HG03457 (cell line): ENCODE measurements at regions not wholly inside any gene's neighbourhood (a gene's known extent, or its start where the extent isn't known, plus 50 kb on each side); places are given as distances from the start of the nearest gene placed in this dataset.

Experiments used
- ATAC-seq: cut with Tn5 transposase; IDR thresholded peaks from one replicate; pipeline ENCODE4 v1.9.1; 2021; ENCODE audit warnings: moderate number of reproducible peaks; ENCODE audit not compliant: unreplicated experiment

DNA sequence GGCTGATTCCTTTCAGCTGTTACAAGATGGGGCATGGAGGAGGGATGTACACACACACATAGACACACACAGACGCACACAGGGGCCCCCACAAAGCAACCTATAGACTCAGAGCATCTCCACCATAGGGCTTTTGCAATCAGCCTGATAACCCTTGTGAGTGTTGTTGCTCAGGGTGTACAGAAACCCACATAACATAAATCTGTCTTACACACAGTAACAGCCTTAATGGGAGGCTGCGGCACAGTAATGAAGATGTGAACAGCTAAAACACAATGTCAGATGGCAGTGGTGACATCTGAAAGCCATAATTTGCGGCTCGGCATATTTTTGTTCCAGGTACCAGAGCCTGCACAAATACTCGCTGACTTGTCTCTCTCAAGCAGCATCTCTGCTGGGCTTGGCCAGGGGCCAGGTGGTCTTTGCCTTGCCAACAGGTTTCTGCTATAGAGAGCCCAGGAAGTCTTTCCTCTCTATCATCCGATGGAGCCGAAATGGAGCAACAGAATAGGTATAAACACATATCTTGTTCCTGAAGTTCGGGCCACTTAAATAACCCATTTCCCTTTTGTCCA is 357.2 kb upstream of the GATB start:
- ATAC-seq = no peak

DNA sequence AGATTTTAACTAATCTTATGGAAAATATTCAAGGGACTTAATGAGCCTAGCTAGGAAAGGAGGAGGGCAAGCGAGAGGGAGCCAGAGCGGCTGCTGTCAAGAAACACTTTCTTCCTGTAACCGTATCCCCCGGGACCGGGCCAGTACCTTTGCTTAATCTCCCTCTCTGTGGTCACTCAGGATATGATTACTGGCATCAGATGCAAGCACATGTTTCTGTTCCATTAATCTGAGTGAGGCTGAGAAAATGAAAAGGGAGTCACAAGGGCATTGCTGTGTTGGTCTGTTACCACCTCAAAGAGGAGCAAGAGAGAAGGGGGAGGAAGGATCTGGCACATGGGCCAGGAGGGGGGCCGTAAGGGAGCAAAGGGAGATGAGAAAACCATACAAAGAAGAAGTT is 356.7 kb upstream of the GATB start:
- no peak for ATAC-seq

DNA sequence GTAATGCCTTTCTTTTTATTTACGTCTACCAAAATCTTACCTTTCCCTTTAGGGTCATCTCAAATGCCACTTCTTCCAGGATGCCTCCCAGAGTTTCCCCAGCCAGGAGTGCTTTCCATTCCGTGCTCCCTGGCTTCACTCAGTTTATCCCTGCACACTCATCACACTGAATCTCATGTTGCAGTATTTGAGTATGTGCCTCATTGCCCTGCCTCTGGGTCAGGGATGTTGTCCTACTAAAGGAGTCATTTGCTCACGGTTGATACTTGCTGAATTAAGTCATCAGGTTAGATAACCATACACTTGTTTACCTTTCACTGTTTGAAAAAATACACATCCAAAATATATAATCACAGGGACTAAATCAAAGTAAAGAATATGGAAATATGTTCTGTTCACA is 356.2 kb upstream of the GATB start:
- no peak for ATAC-seq

DNA sequence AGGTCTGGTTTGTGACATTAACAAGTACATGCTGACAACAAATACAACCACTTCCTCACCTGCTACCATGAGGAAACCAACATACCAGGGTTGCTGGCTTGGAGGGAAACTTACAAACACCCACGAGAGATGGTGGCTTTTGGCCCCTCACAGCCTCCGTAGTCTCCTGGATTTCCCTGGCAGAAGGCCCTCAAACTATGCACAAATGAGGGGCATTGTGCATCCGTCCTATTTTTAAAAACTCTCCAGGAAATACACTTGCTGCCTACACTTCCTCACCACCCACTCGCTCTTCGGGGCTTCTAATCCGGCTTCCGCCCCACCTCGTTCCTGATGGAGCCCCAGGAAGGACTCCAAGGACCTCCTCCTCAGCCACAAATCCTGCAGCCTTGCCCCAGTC is 355.0 kb upstream of the GATB start:
- ATAC-seq = no peak

DNA sequence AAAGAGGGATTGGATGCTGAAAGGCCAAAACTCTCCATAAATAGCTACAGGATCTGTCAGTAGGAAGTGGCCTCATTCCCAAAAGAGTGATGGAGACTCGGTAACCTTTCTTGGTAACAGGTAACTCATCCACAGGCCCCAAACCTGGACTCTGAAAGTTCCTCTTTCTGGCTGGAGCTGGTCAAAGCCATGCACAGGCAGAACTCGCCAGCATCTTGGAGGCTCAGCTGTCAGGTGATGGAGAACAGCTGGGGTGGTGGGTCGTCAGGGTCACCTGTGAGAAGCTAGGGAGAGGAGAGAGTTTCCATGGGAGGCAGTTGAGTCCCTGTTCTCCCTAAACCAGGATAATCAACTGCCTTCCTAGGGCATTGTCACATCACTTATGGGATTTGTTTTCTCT is 354.3 kb upstream of the GATB start:
- no peak for ATAC-seq

DNA sequence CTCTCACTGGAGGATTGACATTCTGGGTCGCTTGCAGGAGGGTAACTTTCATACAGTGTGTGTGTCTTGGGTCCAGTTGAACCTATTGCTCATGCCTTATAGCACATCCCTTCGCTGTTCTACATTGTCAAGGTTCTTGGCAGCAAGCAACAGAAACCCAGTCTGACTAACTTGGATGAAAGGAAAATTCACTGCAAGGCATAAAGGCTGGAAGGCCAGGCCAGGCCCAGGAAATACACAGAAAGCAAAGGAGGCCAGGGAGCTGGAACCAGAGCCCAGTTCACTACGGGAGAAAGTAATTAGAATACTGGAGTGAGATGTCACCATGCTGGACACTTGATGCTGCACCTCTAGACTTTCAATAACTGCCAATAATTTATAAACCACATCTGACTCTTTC is 353.8 kb upstream of the GATB start:
- ATAC-seq = no peak

DNA sequence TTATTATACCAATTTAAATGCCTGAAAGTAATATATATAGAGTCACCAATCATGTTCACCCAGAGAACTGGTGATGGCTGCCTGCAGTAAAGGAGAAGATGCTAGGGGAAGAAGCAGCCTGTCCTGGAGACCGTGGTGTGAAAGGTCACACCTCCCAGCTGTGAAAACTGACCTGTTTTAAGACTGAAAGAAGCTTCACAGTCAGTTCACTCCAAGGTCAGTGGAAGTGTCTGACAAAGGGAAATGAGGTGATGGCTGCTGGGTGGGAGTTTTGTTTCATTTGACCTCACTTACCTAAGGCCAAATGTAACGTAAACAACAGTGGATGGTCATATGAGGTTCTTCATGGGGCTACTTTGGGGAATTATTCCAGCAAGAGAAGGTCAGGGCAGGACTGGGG is 352.1 kb upstream of the GATB start:
- no peak for ATAC-seq

DNA sequence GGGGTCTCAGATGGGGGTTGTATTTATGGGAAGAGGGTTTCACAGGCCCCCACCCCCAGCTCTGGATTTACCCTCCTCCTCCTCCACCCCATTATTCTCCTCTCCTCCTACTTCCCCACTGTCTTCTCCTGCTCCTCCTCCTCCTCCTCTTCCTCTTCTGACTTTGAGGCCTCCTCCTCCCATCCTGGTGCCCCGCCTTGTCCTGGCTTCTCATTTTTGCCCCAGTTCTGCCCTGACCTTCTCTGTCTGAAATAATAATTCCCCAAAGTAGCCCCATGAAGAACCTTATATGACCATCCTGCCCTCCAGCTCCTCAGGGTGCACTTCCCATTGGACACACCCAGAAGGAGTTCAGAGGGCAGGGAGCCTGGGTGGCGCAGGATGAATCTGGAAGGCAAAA is 351.4 kb upstream of the GATB start:
- no peak for ATAC-seq

DNA sequence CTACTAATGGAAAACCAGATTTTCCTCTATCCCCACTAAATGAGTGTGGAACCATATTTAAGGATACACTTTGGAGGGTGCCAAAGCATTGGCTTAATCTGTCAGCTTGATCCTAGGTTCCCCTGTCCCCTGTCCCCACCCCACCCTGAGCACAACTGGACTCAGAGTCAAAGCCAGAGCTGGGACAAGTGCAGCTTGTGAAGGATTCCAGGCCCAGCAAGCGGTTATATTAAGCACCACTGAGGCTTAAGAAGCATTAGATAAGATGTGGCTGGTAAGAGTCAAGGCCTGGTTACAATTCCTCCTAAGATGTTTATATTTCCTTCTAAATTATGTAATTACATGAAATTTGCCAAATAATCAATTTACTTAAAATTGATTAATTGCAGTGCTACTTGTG is 350.0 kb upstream of the GATB start:
- ATAC-seq = no peak

DNA sequence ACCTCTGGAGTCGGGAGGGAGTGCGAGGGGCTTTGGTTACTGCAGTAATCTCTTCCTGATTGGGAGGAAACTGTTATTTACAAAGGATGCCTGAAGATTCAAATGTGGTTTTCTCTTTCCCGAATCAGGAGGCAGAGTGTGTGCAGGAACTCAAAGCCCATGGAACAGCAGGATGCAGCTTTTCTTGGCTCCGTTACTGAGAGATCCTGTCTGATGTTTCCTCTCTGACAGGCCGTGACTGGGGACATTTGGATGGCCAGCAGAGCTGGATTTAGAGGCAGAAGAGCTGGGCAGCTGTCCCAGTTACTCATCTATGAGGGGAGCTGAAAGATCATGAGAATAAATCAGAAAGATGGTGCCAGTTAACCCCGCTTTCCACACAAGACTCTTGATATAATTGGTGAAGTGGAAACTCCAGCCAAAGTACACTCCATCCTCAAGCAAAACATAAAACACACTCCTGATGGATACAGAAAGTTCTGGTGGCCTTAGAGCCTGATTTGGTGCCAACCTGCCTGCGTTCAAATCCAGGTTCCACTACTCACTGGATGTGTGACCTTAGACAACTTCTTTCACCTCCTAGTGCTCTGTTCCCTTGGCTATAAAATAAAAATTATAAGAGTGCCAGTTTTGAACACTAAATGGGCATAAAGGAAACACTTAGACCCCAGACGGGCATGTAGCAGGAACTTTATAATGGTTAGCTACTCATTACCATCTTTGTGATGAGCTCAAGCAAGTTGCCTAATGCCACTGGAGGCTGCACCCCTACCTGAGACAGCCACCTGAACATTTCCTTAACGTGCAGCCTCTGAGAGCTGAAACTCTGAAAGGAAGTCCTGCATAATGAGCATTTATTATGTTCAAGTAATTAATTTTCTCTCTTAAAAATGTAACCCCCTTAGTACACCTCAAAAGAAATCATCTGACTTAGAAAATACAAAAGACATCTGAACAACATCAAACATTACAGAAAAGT is 349.0 kb upstream of the GATB start:
- no peak for ATAC-seq

DNA sequence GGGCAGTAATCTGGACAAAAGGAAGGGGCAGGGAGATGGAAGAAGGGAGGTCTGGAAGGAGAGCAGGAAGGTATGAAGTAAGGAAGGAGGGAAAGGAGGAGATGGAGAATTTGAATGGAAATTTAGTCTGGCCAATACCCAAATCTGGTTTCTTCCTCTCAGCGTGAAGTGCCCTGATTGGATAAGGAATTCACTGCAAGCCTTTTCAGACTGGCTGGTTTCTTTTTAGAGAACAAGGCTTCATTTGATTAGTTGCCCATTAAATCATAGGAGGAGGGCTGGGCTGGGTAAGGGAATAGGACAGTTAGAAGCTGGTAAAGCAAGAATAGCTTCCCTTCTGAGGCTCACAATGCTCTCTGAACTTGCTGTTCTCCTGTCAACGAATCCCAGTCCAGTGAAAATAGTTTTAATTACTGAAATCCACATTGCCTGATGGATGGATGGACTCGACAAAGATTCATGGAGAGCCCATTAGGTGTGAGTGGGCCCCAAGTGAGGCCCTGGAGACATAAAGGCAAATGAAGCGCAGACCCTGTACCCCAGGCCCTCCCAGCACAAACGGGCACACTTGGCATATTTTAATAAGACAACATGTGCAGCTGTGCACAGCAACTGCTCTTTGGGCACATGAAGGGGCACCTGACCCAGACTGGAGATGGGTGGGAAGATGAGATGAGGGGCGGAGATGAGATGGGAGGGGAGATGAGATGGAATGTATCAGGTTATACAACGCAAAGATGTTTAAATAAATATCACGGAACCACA is 347.1 kb upstream of the GATB start:
- no peak for ATAC-seq

DNA sequence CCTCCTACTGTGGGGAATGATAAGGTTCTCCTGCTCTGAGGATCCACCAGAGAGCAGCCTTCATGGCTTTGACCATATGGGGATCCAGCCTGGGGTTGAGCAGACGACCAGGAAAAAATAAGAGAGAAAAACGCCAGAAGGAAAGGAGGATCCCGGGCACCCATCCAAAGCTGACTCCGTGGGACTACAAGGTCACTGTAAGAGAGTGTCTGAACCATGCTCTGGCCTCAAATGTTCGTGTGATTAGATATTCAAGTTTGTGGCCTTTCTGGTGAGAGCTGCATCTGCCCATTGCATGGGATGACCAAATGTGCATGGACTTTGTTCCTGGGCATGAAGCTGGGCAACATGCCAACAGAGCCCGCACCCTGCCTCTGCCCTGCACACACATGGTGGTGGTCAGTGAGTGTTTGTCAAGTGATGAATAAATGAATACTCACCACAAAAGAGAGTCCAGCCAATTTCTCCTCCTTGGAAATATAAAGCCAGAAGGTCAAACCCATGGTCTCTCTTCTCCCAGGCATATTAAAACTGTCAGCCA is 346.0 kb upstream of the GATB start:
- ATAC-seq = no peak

DNA sequence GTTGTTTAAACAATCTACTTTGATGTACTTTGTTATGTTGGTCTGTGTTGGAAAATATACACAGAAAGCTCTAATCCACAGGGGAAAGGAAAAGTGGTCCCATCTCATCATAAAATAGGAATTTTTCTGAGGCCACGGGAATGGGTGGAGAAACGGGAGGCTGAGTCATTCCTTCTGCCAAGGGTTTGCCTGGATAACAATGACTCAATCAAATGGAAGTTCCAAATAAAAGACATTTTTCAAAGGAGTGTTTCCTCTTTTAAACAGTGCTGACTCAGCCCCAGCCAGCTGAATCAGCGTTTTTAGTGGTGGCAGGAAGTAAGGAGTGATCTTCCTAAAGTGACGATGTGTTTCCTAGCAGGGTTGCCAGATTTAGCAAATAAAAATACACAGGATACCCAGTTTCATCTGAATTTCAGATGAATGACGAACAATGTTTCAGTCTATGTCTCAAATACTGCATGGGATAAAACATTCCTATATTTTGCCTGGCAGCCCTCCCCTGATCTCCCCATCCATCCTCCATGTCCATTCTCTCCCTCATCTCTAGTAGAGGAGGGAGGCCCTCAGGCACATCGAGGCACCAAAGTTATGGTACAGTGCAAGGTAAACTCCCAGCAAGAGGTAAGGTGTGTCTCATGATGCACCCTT is 345.4 kb upstream of the GATB start:
- no peak for ATAC-seq

DNA sequence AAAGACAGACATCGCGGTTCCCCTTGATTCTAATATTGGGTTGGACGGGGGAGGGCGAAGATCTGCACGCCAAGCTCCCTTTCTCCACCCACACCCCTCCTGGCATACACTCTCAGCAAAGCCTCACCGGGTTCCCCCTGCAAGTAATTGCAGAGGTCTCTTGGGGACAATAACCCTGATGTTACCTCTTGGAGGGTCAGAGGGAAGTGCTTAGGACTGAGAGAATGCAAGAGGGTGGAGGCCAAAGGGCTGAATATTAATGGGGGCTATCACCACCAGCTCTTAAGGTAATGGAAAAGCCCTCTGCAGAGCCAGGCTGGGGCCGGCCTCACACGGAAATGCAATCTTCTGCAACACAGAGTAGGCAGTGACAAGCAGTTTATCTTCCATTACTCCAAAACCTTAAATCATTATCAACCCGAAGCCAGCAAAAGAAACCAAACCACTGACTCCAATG is 344.1 kb upstream of the GATB start:
- ATAC-seq = no peak

DNA sequence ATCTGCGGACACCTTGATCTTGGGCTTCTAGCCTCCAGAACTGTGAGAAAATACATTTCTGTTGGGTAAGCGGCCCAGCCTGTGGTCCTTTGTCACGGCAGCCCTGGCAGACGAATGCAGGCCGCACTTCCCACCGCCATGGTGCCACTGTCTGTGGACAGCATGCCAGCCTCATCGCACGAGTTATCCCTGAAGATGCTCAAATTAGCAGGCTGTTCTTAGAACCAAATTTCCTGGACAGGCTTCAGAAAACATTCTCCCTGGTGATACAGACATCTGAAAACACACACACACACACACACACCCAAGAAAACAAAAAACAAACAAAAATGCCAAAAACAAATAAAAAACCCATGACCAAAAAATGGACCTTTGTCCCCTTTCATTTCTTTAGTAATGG is 343.5 kb upstream of the GATB start:
- no peak for ATAC-seq

DNA sequence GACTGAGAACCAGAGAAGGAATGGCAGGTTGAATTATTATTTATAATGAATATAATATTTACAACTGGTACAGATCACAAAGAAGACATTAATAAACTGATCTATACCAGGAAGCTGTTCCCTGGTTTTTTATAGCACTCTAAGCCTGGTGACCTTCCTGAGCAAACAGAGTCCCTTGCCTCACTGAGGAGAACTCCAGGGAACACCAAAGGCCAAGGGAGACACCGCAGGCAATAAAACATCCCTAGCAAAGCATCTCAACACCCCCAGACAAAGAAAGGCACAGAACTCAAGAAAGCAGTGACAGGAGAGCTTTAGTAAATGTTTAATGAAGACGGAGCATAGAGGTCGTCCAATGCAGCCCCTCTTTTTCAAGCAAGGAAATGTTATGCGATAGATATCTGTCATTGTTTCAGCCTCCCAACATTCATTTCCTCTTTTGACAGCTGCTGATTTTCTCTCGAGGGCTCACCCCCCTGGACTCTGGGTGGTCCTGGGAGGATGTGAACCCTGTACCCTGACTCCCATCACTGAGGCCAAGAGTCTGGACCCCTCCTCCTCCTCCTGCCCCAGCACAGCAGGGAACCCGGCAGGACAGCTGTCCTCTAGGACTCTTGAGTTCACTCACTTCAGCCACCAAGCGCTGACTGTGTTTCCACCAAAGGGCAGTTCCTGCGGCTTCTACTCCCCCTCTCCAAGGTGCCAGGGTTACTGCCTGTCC is 342.5 kb upstream of the GATB start:
- ATAC-seq = no peak

DNA sequence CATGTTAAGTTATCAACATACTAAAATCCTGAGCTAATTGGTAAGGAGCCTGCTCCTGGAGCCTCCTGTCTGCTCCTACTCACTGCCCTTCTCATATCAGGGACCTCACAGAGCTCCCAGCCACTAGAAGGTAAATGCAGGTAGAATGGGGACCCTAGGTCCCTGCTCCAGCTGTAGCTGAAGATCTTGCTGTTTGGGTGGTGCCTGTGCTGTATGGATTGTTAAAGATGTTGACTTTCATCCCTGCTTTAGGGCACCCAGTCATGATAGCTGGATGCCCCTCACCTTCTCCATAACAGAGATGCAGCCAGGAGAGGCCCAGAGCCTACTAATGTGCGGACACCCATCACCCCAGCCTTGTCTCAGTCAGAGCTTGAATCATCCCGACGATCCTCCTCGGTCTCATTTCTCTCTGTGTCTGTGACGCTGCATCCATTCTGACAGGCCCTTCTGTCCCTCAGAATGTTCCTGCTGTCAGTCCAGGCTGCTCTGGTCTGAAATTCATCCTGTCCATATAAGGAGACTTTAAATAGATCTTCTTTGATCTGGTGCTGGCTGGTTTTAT is 341.7 kb upstream of the GATB start:
- ATAC-seq = no peak

DNA sequence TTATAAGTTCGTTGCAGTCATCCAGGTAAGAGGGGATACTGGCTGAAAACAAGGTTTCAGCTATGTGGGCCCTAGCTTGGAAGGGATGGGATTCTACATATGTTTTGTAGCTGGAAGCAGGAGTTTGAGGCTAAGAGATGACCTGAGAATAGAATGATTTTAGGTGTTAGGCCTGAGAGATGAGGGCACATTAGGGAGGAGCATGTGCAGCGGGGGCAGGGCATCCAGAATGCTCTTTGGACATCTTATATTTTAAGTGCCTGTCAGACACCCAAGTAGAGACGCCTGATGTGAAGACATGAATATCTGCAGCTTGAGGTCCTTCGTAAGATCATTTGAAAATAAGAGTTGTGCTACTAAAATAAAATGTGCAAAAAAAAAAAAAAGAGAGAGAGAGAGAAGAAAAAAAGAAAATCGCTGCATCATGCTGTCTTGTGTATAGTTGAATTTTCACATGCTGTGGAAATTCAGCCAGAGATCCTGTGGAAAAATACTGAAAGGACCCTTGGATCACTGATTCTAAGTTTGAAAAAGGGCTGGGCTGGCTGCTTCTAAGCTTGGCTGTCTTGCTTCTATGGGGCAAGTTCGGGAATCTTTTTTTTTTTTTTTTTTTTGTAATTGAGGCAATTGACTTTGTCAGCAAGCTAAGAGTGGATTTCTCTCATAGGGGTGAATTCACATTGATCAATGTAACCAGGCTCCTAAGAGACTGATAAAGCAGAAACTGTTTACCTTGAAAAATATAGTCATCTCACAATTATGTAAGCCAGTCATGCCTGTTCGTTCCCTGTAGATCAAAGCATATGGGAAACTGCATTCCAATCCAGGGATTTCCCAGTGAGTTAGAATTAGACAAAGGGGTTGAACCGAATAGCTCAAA is 341.0 kb upstream of the GATB start:
- ATAC-seq = no peak
